ENCODE measurements at regions not wholly inside any gene's neighbourhood (a gene's known extent, or its start where the extent isn't known, plus 50 kb on each side); places are given as distances from the start of the nearest gene placed in this dataset.

- Histone ChIP-seq H3K27me3 (ENCODE audit: insufficient read depth) (no peaks in the 10 kb centered on the region), H3K9me2 (no peaks in the 10 kb centered on the region), H3K79me2 (ENCODE audit: insufficient read depth) (no peaks in the 10 kb centered on the region), H3K36me3 (replicated peaks in 1 of 2; ENCODE audit: control insufficient read depth in 1 of 2, insufficient read depth in 2 of 2, low read length in 1 of 2) (no peaks in the 10 kb centered on the region), H3K27ac (ENCODE audit: low read depth in 2 of 2, low read length in 1 of 2) (no peak overlapping the region), H3K4me3 (ENCODE audit: low read depth in 2 of 2, low read length in 1 of 2) (no peak overlapping the region), H3K9me3 (no peaks in the 10 kb centered on the region), H3F3A (replicated peaks; ENCODE audit: insufficient read depth) (no peaks in the 10 kb centered on the region), H3K9ac (no peak overlapping the region), H3K4me2 (no peak overlapping the region), H4K20me1 (ENCODE audit: insufficient read depth) (no peaks in the 10 kb centered on the region), H2AFZ (ENCODE audit: low read depth) (no peak overlapping the region), H3K4me1 (ENCODE audit: control insufficient read depth in 1 of 2, insufficient read depth in 2 of 2, low read depth in 1 of 2, low read length in 1 of 2) (no peaks in the 10 kb centered on the region)
- no peak for TF ChIP-seq SMC3 (IDR thresholded peaks at IDR 0.05; ENCODE audit: low read depth, low read length)
- TF ChIP-seq ZBTB33 (IDR thresholded peaks at IDR 0.05; ENCODE audit: borderline replicate concordance, low read depth): no peak
- no peak for TF ChIP-seq MXI1 (IDR thresholded peaks at IDR 0.05; ENCODE audit: low read depth, low read length)
- no peak for TF ChIP-seq TAF1 (IDR thresholded peaks at IDR 0.05; ENCODE audit: borderline replicate concordance, low read depth, low read length)
- no peak for TF ChIP-seq NRF1 (IDR thresholded peaks at IDR 0.05; ENCODE audit: low read depth, low read length)
- WGBS (ENCODE audit: low lambda C conversion rate): 33% methylated on average over 4 of the region's 4 CpGs
- CTCF ChIA-PET: no interaction called here
- POLR2A ChIA-PET: no interaction called here
- DNase-seq: no peak
Observed at GRCh38 chr1:102241431-102242338, 245.0 kb upstream of the OLFM3 start.

- Histone ChIP-seq H3K27me3 (ENCODE audit: insufficient read depth) (no peaks in the 10 kb centered on the region), H3K9me3 (no peaks in the 10 kb centered on the region), H3K4me2 (no peak overlapping the region), H3F3A (replicated peaks; ENCODE audit: insufficient read depth) (no peaks in the 10 kb centered on the region), H3K9ac (no peak overlapping the region), H3K9me2 (no peaks in the 10 kb centered on the region), H3K79me2 (ENCODE audit: insufficient read depth) (no peaks in the 10 kb centered on the region), H3K27ac (ENCODE audit: low read depth in 2 of 2, low read length in 1 of 2) (no peak overlapping the region), H3K36me3 (replicated peaks in 1 of 2; ENCODE audit: control insufficient read depth in 1 of 2, insufficient read depth in 2 of 2, low read length in 1 of 2) (no peaks in the 10 kb centered on the region), H3K4me1 (ENCODE audit: control insufficient read depth in 1 of 2, insufficient read depth in 2 of 2, low read depth in 1 of 2, low read length in 1 of 2) (no peaks in the 10 kb centered on the region), H3K4me3 (ENCODE audit: low read depth in 2 of 2, low read length in 1 of 2) (no peak overlapping the region), H2AFZ (ENCODE audit: low read depth) (no peak overlapping the region), H4K20me1 (ENCODE audit: insufficient read depth) (no peaks in the 10 kb centered on the region)
- ChIA-PET POLR2A (no interaction called here), CTCF (no interaction called here)
- DNase-seq: no peak
- no peak for TF ChIP-seq MAX (IDR thresholded peaks at IDR 0.05; ENCODE audit: low read depth)
- WGBS (ENCODE audit: low lambda C conversion rate): 54% methylated on average over 3 of the region's 3 CpGs
Observed at GRCh38 chr1:102239247-102239646, 242.5 kb upstream of the OLFM3 start.

GRCh38 chr1:102234753-102235359 lies 238.1 kb upstream of the OLFM3 start:
- no peak overlapping the region for H2AFZ ChIP-seq (ENCODE audit: low read depth)
- DNase-seq: no peak
- no peaks in the 10 kb centered on the region for H3K4me1 ChIP-seq (ENCODE audit: control insufficient read depth in 1 of 2, insufficient read depth in 2 of 2, low read depth in 1 of 2, low read length in 1 of 2)
- H3K27me3 ChIP-seq (ENCODE audit: insufficient read depth): no peaks in the 10 kb centered on the region
- CTCF ChIA-PET: no interaction called here
- H3K36me3 ChIP-seq (replicated peaks in 1 of 2; ENCODE audit: control insufficient read depth in 1 of 2, insufficient read depth in 2 of 2, low read length in 1 of 2): no peaks in the 10 kb centered on the region
- H3K4me3 ChIP-seq (ENCODE audit: low read depth in 2 of 2, low read length in 1 of 2): no peak overlapping the region
- no peaks in the 10 kb centered on the region for H3F3A ChIP-seq (replicated peaks; ENCODE audit: insufficient read depth)
- H3K79me2 ChIP-seq (ENCODE audit: insufficient read depth): no peaks in the 10 kb centered on the region
- no peak overlapping the region for H3K9ac ChIP-seq
- POLR2A ChIA-PET: no interaction called here
- no peaks in the 10 kb centered on the region for H4K20me1 ChIP-seq (ENCODE audit: insufficient read depth)
- H3K27ac ChIP-seq (ENCODE audit: low read depth in 2 of 2, low read length in 1 of 2): no peak overlapping the region
- H3K9me3 ChIP-seq: no peaks in the 10 kb centered on the region
- 69% methylated on average over 5 of the region's 31 CpGs for WGBS (ENCODE audit: low lambda C conversion rate)
- no peaks in the 10 kb centered on the region for H3K9me2 ChIP-seq
- no peak overlapping the region for H3K4me2 ChIP-seq
- TF ChIP-seq USF2 (IDR thresholded peaks at IDR 0.05; ENCODE audit: borderline replicate concordance, low read depth, low read length): no peak
- no peak for TF ChIP-seq PBX3 (IDR thresholded peaks at IDR 0.05)
- TF ChIP-seq MEF2A (IDR thresholded peaks at IDR 0.05; ENCODE audit: borderline replicate concordance, low read depth): no peak
- TF ChIP-seq ELF1 (IDR thresholded peaks at IDR 0.05): no peak
- no peak for TF ChIP-seq NFIC (IDR thresholded peaks at IDR 0.05; ENCODE audit: borderline replicate concordance)
- TF ChIP-seq NRF1 (IDR thresholded peaks at IDR 0.05; ENCODE audit: low read depth, low read length): no peak
- no peak for TF ChIP-seq RCOR1 (IDR thresholded peaks at IDR 0.05; ENCODE audit: low read length)
